ENCODE measurements at regions not wholly inside any gene's neighbourhood (a gene's known extent, or its start where the extent isn't known, plus 50 kb on each side); places are given as distances from the start of the nearest gene placed in this dataset.

- no peak overlapping the region for H3K27ac ChIP-seq (ENCODE audit: insufficient read depth, low read length)
- H2AK5ac ChIP-seq (ENCODE audit: low read depth, low read length), result no peak overlapping the region
- no peak overlapping the region for H2BK120ac ChIP-seq (ENCODE audit: low read depth, low read length)
- H3K9me1 ChIP-seq (ENCODE audit: insufficient read depth, low read length), result no peaks in the 10 kb centered on the region
- no peak overlapping the region for H3K18ac ChIP-seq (ENCODE audit: low read depth, low read length)
- dilution Hi-C loops (cut with HindIII; ENCODE audit: low sequenced_read_pairs, unreplicated experiment), result no loop called here
- H4K8ac ChIP-seq (ENCODE audit: low read depth in 2 of 2, low read length in 2 of 2), result no peak overlapping the region
- H2BK5ac ChIP-seq (ENCODE audit: low read depth, low read length, poor library complexity, severe bottlenecking), result no peak overlapping the region
- H3K27me3 ChIP-seq (ENCODE audit: control insufficient read depth, insufficient read depth, low read length), result no peaks in the 10 kb centered on the region; the same call in 1 of the 2 replicates
- no peak for TF ChIP-seq FOS (IDR thresholded peaks at IDR 0.05; ENCODE audit: low read depth, low read length)
- no peak for TF ChIP-seq CHD1 (IDR thresholded peaks at IDR 0.05; ENCODE audit: low read depth, low read length)
- TF ChIP-seq SMC3 (IDR thresholded peaks at IDR 0.05; ENCODE audit: low read depth, low read length), result no peak
- no peak for TF ChIP-seq MAZ (IDR thresholded peaks at IDR 0.05; ENCODE audit: borderline replicate concordance, low read depth, low read length)
- no peak for TF ChIP-seq RCOR1 (IDR thresholded peaks at IDR 0.05; ENCODE audit: insufficient replicate concordance, low read length)
- no peak for TF ChIP-seq NFE2L2 (IDR thresholded peaks at IDR 0.05; ENCODE audit: low read depth, low read length)
- no peak for TF ChIP-seq RAD21 (IDR thresholded peaks at IDR 0.05; ENCODE audit: low read length)
- no peak for TF ChIP-seq MXI1 (IDR thresholded peaks at IDR 0.05; ENCODE audit: borderline replicate concordance, low read depth, low read length)
- no peak for TF ChIP-seq CTCF (conservative IDR thresholded peaks at IDR 0.05; ENCODE audit: low read depth, low read length)
- no peak for TF ChIP-seq CEBPB (IDR thresholded peaks at IDR 0.05; ENCODE audit: low read depth, low read length)
- no peak for TF ChIP-seq ELK1 (IDR thresholded peaks at IDR 0.05; ENCODE audit: borderline replicate concordance, low read depth, low read length)
- TF ChIP-seq USF2 (IDR thresholded peaks at IDR 0.05; ENCODE audit: low read depth, low read length), result no peak
- no peak for TF ChIP-seq RFX5 (IDR thresholded peaks at IDR 0.05; ENCODE audit: low read depth, low read length)
- no peak for TF ChIP-seq POLR2A (IDR thresholded peaks at IDR 0.05; ENCODE audit: low read depth, low read length)
- no peak for TF ChIP-seq BHLHE40 (IDR thresholded peaks at IDR 0.05; ENCODE audit: low read depth, low read length)
- TF ChIP-seq MAFK (IDR thresholded peaks at IDR 0.05; ENCODE audit: low read depth, low read length), result no peak
- ATAC-seq (ENCODE audit: low read depth), result no peak
- H3K9me3 ChIP-seq (ENCODE audit: control insufficient read depth, insufficient read depth, low read length), result no peaks in the 10 kb centered on the region
- H3K4me2 ChIP-seq (ENCODE audit: low read depth, low read length), result no peak overlapping the region
- no peak for DNase-seq
- no peaks in the 10 kb centered on the region for H3K36me3 ChIP-seq (ENCODE audit: control insufficient read depth, insufficient read depth, low read length)
- in situ Hi-C loops (cut with MboI; ENCODE audit: low sequenced_read_pairs), result no loop called here
- no peak overlapping the region for H3K56ac ChIP-seq (ENCODE audit: extremely low read depth, insufficient read depth, low read length)
- CTCF ChIA-PET, result interaction anchor here (0.8 kb wide), 1 partner anchor 28 kb away, joined by 3 read pairs; no protein-coding TSS in a partner anchor
- H3K14ac ChIP-seq (replicated peaks; ENCODE audit: low read depth, low read length), result no peak overlapping the region
- no peak overlapping the region for H3K4ac ChIP-seq (ENCODE audit: low read depth, low read length)
- no peak overlapping the region for H3K23ac ChIP-seq (ENCODE audit: low read depth, low read length)
- POLR2A ChIA-PET (ENCODE audit: unreplicated experiment), result no interaction called here
- no peak overlapping the region for H3K4me3 ChIP-seq (ENCODE audit: insufficient read depth, low read depth, low read length)
- no peak overlapping the region for H4K91ac ChIP-seq (ENCODE audit: insufficient read depth, low read depth, low read length)
- H2BK15ac ChIP-seq (ENCODE audit: low read depth, low read length), result no peak overlapping the region
- no peaks in the 10 kb centered on the region for H3K79me1 ChIP-seq (ENCODE audit: low read depth in 1 of 2, low read length in 2 of 2)
- intact Hi-C loops (cut with micrococcal nuclease), result no loop called here
- no peak overlapping the region for H2BK20ac ChIP-seq (ENCODE audit: low read depth, low read length)
- no TSS peak for BruUV-seq (replicated peaks)
- no peaks in the 10 kb centered on the region for H4K20me1 ChIP-seq (ENCODE audit: insufficient read depth, low read length)
- no peak overlapping the region for H2AFZ ChIP-seq (replicated peaks; ENCODE audit: low read length, poor library complexity)
- no CpG with 5 or more reads among the region's 2 CpGs for WGBS, 2 experiments (ENCODE audit: extremely low coverage in 2 of 2, insufficient read length in 1 of 2)
- H3K4me1 ChIP-seq (ENCODE audit: control insufficient read depth, insufficient read depth, low read length), result no peaks in the 10 kb centered on the region
- no peak overlapping the region for H2AK9ac ChIP-seq (replicated peaks; ENCODE audit: low read depth, low read length, poor library complexity)
- no peak overlapping the region for H3K9ac ChIP-seq (ENCODE audit: low read depth, low read length)
- no peak overlapping the region for H4K5ac ChIP-seq (ENCODE audit: low read depth, low read length)
These were observed 435.8 kb upstream of the MEIS1 start for GRCh38 chr2:65999103-65999502.

All from IMR-90 (cell line).